Neural progenitor cell (in vitro differentiated cells): ENCODE measurements at regions not wholly inside any gene's neighbourhood (a gene's known extent, or its start where the extent isn't known, plus 50 kb on each side); places are given as distances from the start of the nearest gene placed in this dataset.

Experiments
- DNase-seq: peaks from one replicate; pipeline ENCODE4 v3.0.0-alpha.2; 2016; ENCODE audit warnings: low spot score
- H2AFZ ChIP-seq: fragments of 200-600 bp; sonication (generic); replicated peaks from 2 replicates; pipeline ENCODE4 v1.6.1; 2016; ENCODE audit warnings: antibody characterized with exemption
- H3F3A ChIP-seq: fragments of 200-600 bp; sonication (generic); 2 replicates; pipeline ENCODE4 v1.6.1; 2016; ENCODE audit warnings: antibody characterized with exemption, low read depth
- H3K27ac ChIP-seq: fragments of 200-600 bp; sonication (generic); 2 replicates; pipeline ENCODE4 v1.5.1; 2016; ENCODE audit warnings: mild to moderate bottlenecking
- H3K27me3 ChIP-seq: fragments of 200-600 bp; sonication (generic); 2 replicates; pipeline ENCODE4 v1.6.1; 2016; ENCODE audit warnings: mild to moderate bottlenecking, moderate library complexity
- H3K36me3 ChIP-seq: fragments of 200-600 bp; sonication (generic); 2 replicates; pipeline ENCODE4 v1.5.1; 2016
- H3K4me1 ChIP-seq: fragments of 200-600 bp; sonication (generic); 2 replicates; pipeline ENCODE4 v1.6.1; 2016; ENCODE audit warnings: mixed run types
- H3K4me2 ChIP-seq: fragments of 200-600 bp; sonication (generic); 2 replicates; pipeline ENCODE4 v1.6.1; 2016
- H3K4me3 ChIP-seq: fragments of 200-600 bp; sonication (generic); 2 replicates; pipeline ENCODE4 v1.5.1; 2016
- H3K79me2 ChIP-seq: fragments of 200-600 bp; sonication (generic); 2 replicates; pipeline ENCODE4 v1.6.1; 2016; ENCODE audit warnings: low read depth
- H3K9ac ChIP-seq: fragments of 200-600 bp; sonication (generic); 2 replicates; pipeline ENCODE4 v1.6.1; 2016
- H3K9me3 ChIP-seq: fragments of 200-600 bp; sonication (generic); 2 replicates; pipeline ENCODE4 v1.5.1; 2016; ENCODE audit warnings: low read depth
- H4K20me1 ChIP-seq: fragments of 200-600 bp; sonication (generic); 2 replicates; pipeline ENCODE4 v1.6.1; 2016; ENCODE audit warnings: low read depth
- H3K27ac Mint-ChIP-seq: 3 replicates; pipeline ENCODE4 v1.8.0; 2021; ENCODE audit warnings: mixed read lengths
- H3K27me3 Mint-ChIP-seq: 2 replicates; pipeline ENCODE4 v1.8.0; 2022; ENCODE audit warnings: low read depth, mild to moderate bottlenecking, inconsistent platforms, moderate library complexity, mixed read lengths; ENCODE audit not compliant: insufficient read depth
- H3K36me3 Mint-ChIP-seq: 3 replicates; pipeline ENCODE4 v1.8.0; 2021; ENCODE audit warnings: mixed read lengths
- H3K4me1 Mint-ChIP-seq: 3 replicates; pipeline ENCODE4 v1.8.0; 2021; ENCODE audit warnings: mixed read lengths
- H3K4me3 Mint-ChIP-seq: 3 replicates; pipeline ENCODE4 v1.8.0; 2021; ENCODE audit warnings: mild to moderate bottlenecking, moderate library complexity, mixed read lengths
- H3K9me3 Mint-ChIP-seq: 3 replicates; pipeline ENCODE4 v1.8.0; 2020; ENCODE audit warnings: mixed read lengths
- CTCF ChIP-seq: fragments of 200-600 bp; sonication (generic); IDR thresholded peaks from 2 replicates; pipeline ENCODE4 v1.5.1; 2017; ENCODE audit warnings: antibody characterized with exemption, mild to moderate bottlenecking
- EZH2 ChIP-seq: fragments of 200-600 bp; sonication (generic); IDR thresholded peaks from 2 replicates; pipeline ENCODE4 v1.6.1; 2017; ENCODE audit warnings: antibody characterized with exemption, mild to moderate bottlenecking, moderate library complexity
- EZH2phosphoT487 ChIP-seq: fragments of 200-600 bp; sonication (generic); IDR thresholded peaks from 2 replicates; pipeline ENCODE4 v1.6.1; 2017; ENCODE audit warnings: antibody characterized with exemption

GRCh38 chr4:125447551-125448290 is 133.0 kb downstream of the FAT4 start:
- H3K27me3 ChIP-seq = no peaks in the 10 kb centered on the region
- H3K79me2 ChIP-seq = no peaks in the 10 kb centered on the region
- H3K9ac ChIP-seq = no peak overlapping the region
- H2AFZ ChIP-seq = no peak overlapping the region
- Mint-ChIP-seq H3K9me3 (no peaks in the 10 kb centered on the region), H3K36me3 (peaks cover 23% of the 10 kb centered on the region), H3K4me3 (no peak overlapping the region), H3K4me1 (peaks cover 3% of the 10 kb centered on the region), H3K27ac (no peak overlapping the region), H3K27me3 (no peaks in the 10 kb centered on the region)
- DNase-seq = no peak
- no peaks in the 10 kb centered on the region for H3K36me3 ChIP-seq
- no peak overlapping the region for H3K4me3 ChIP-seq
- no peaks in the 10 kb centered on the region for H4K20me1 ChIP-seq
- H3F3A ChIP-seq = no peaks in the 10 kb centered on the region
- no peaks in the 10 kb centered on the region for H3K9me3 ChIP-seq
- no peak for TF ChIP-seq EZH2
- TF ChIP-seq CTCF = no peak
- TF ChIP-seq EZH2phosphoT487 = no peak
- no peak overlapping the region for H3K4me2 ChIP-seq
- no peaks in the 10 kb centered on the region for H3K4me1 ChIP-seq
- no peak overlapping the region for H3K27ac ChIP-seq

GRCh38 chr4:125456075-125456474 is 141.3 kb downstream of the FAT4 start:
- Histone ChIP-seq H3K9ac (no peak overlapping the region), H2AFZ (no peak overlapping the region), H3K9me3 (no peaks in the 10 kb centered on the region), H3K36me3 (no peaks in the 10 kb centered on the region), H3K27me3 (no peaks in the 10 kb centered on the region), H3K4me1 (peaks cover 3% of the 10 kb centered on the region), H3K79me2 (no peaks in the 10 kb centered on the region), H3K27ac (no peak overlapping the region), H4K20me1 (no peaks in the 10 kb centered on the region), H3K4me3 (no peak overlapping the region), H3K4me2 (no peak overlapping the region), H3F3A (no peaks in the 10 kb centered on the region)
- DNase-seq = no peak
- peaks cover 3% of the 10 kb centered on the region for H3K9me3 Mint-ChIP-seq
- H3K36me3 Mint-ChIP-seq = peaks cover 18% of the 10 kb centered on the region
- H3K27ac Mint-ChIP-seq = no peak overlapping the region
- H3K4me3 Mint-ChIP-seq = no peak overlapping the region
- H3K27me3 Mint-ChIP-seq = no peaks in the 10 kb centered on the region
- H3K4me1 Mint-ChIP-seq = peaks cover 11% of the 10 kb centered on the region
- TF ChIP-seq CTCF (no peak), EZH2phosphoT487 (no peak), EZH2 (no peak)

GRCh38 chr4:125459531-125459930 is 144.8 kb downstream of the FAT4 start:
- H3K4me2 ChIP-seq = no peak overlapping the region
- H3K79me2 ChIP-seq = no peaks in the 10 kb centered on the region
- no peaks in the 10 kb centered on the region for H4K20me1 ChIP-seq
- H3K4me3 ChIP-seq = no peak overlapping the region
- no peak overlapping the region for H3K27ac ChIP-seq
- H3K4me1 ChIP-seq = peaks cover 3% of the 10 kb centered on the region
- no peak for TF ChIP-seq CTCF
- TF ChIP-seq EZH2 = no peak
- TF ChIP-seq EZH2phosphoT487 = no peak
- H3K36me3 ChIP-seq = no peaks in the 10 kb centered on the region
- Mint-ChIP-seq H3K9me3 (peaks cover 3% of the 10 kb centered on the region), H3K4me3 (no peak overlapping the region), H3K36me3 (peaks cover 4% of the 10 kb centered on the region), H3K4me1 (peaks cover 11% of the 10 kb centered on the region), H3K27me3 (no peaks in the 10 kb centered on the region), H3K27ac (no peak overlapping the region)
- H3K9ac ChIP-seq = no peak overlapping the region
- no peak for DNase-seq
- no peaks in the 10 kb centered on the region for H3K9me3 ChIP-seq
- H3F3A ChIP-seq = no peaks in the 10 kb centered on the region
- no peaks in the 10 kb centered on the region for H3K27me3 ChIP-seq
- no peak overlapping the region for H2AFZ ChIP-seq
